Duodenal mucosa (tissue), 2 donors: ENCODE measurements at regions not wholly inside any gene's neighbourhood (a gene's known extent, or its start where the extent isn't known, plus 50 kb on each side); places are given as distances from the start of the nearest gene placed in this dataset.

Experiments
- H3K27ac ChIP-seq: one replicate; pipeline ENCODE4 v1.7.0; 2013; ENCODE audit warnings: low read depth, low read length
- H3K27me3 ChIP-seq, 2 donors: one replicate each; pipeline ENCODE4 v1.7.0; 2013; ENCODE audit warnings: low read length in 2 of 2, control low read depth in 1 of 2; ENCODE audit not compliant: insufficient read depth in 2 of 2, control insufficient read depth in 1 of 2
- H3K36me3 ChIP-seq, 2 donors: one replicate each; pipeline ENCODE4 v1.7.0; 2013; ENCODE audit warnings: low read length in 2 of 2, control low read depth in 1 of 2; ENCODE audit not compliant: insufficient read depth in 2 of 2, control insufficient read depth in 1 of 2
- H3K4me1 ChIP-seq, 2 donors: one replicate each; pipeline ENCODE4 v1.7.0; 2013; ENCODE audit warnings: low read length in 2 of 2, control low read depth in 1 of 2; ENCODE audit not compliant: insufficient read depth in 2 of 2, control insufficient read depth in 1 of 2
- H3K4me3 ChIP-seq, 2 donors: one replicate each; pipeline ENCODE4 v1.7.0; 2013; ENCODE audit warnings: low read length in 2 of 2, low read depth in 1 of 2
- H3K9ac ChIP-seq, 2 donors: one replicate each; pipeline ENCODE4 v1.7.0; 2013; ENCODE audit warnings: low read length in 2 of 2, low read depth in 1 of 2
- H3K9me3 ChIP-seq, 2 donors: one replicate each; pipeline ENCODE4 v1.7.0; 2013; ENCODE audit warnings: low read length in 2 of 2, control low read depth in 1 of 2; ENCODE audit not compliant: control insufficient read depth in 1 of 2

DNA sequence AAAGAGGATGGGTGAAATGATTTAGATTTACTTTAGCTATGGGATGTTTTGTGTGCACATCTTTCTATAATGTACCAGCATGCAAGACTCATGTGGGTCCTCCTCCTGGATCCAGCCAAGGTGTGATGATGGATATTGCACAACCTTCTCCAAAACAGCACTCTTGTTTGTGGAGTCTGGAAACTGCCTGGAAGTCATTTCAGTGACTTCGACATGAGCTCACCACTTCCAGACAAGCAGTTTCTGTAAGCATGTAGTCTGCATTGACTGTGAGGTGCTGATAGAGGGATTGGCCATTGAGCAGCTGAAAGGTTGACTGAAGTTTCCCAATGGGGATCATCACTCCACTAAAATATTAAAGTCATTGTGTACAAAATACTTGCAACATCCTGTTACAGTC lies 154.0 kb downstream of the TRIB2 start:
- H3K4me1 ChIP-seq, result no peaks in the 10 kb centered on the region

DNA sequence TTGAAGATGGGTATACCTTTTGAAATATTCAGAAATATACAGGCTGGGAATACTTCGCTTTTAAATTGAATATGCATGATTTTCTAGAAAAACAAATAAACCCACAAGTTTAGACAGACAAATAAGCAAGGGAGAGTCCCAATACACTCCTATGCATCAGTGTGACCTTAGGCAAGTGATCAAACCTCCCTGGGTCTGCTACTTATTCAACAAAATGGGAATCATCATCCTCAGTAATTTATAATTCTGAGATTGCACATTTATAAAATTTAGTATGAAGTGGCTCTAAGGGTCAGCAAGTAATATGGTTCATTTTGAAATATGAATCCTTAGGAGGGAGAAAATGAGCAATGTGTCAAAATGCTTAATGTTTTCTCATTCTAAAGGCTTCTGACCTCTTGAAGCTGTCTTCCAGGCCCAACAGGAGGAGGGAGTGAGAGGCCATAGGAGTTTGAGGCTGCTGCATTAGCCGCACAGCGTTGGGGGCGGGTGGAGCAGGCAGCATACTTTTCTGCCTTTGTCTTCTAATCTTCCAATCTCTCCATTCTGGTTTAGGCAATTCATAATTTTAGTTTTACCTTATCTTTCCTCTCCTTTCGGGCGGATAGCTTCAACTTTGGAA lies 155.1 kb downstream of the TRIB2 start:
- Histone ChIP-seq H3K4me1 (no peaks in the 10 kb centered on the region), H3K9me3 (no peaks in the 10 kb centered on the region), H3K4me3 (no peak overlapping the region), H3K36me3 (no peaks in the 10 kb centered on the region), H3K27me3 (no peaks in the 10 kb centered on the region), H3K27ac (no peak overlapping the region), H3K9ac (no peak overlapping the region)

More for the DNA sequence above, 154.0 kb downstream of the TRIB2 start:
- H3K36me3 ChIP-seq, result no peaks in the 10 kb centered on the region
- H3K9me3 ChIP-seq, result no peaks in the 10 kb centered on the region
- H3K9ac ChIP-seq, result no peak overlapping the region
- no peak overlapping the region for H3K27ac ChIP-seq
- H3K27me3 ChIP-seq, result no peaks in the 10 kb centered on the region
- no peak overlapping the region for H3K4me3 ChIP-seq

DNA sequence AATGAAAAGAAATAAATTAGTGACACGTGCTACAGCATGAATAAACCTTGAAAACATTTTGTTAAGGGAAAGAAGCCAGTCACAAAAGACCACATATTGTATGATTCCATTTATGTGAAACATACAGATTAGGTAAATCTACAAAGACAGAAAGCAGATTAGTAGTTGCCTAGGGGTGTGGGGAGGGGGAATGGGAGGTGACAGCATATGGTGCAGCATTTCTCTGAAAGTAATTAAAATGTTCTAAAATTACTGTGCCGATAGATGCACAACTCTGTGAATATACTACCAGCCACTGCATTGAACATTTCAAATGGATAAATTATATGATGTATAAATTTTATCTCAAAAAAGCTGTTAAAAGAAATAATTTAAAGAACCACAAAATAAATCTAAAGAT lies 161.0 kb downstream of the TRIB2 start:
- H3K27ac ChIP-seq, result no peak overlapping the region
- no peaks in the 10 kb centered on the region for H3K4me1 ChIP-seq
- no peaks in the 10 kb centered on the region for H3K9me3 ChIP-seq
- no peaks in the 10 kb centered on the region for H3K36me3 ChIP-seq
- no peak overlapping the region for H3K9ac ChIP-seq
- no peak overlapping the region for H3K4me3 ChIP-seq
- no peaks in the 10 kb centered on the region for H3K27me3 ChIP-seq

DNA sequence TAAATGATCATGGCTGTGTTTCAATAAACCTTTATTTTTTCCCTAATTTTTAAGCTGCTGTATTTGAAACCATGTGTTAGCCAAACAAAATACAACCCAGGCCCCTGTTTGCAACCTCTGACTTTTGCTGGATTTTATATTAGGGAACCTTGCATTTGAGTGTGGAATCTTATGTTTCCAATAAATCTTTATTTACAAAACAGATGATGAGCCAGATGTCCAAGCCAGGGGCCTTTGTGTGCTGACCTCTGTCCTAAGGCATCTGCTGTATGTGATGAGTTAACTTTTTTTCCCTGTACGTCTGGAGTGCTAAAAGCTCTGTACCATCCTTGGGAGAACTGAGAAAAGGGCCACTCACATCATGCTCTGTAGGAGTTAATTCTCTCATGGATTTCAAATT lies 162.9 kb downstream of the TRIB2 start:
- no peaks in the 10 kb centered on the region for H3K27me3 ChIP-seq
- H3K9me3 ChIP-seq, result no peaks in the 10 kb centered on the region
- H3K9ac ChIP-seq, result no peak overlapping the region
- H3K4me1 ChIP-seq, result no peaks in the 10 kb centered on the region
- no peak overlapping the region for H3K4me3 ChIP-seq
- no peak overlapping the region for H3K27ac ChIP-seq
- H3K36me3 ChIP-seq, result no peaks in the 10 kb centered on the region

DNA sequence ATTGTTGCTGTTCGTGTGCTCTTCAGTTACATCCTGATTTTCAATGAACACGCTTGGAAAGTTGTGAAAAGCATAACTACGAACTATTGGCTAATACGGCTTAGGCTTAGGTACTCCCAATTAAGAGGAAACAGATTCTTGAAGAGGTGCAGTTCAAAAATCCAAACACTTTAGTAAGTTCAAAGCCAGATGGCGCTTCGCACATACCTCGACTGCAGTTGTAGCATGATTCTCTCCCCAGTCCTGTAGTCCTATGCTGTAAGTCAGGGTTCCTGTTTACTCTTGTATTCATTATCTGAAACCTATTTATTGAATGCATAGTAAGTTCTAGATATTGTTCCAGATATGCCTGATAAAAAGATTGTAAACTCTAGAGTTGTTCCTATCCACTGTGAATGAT lies 165.2 kb downstream of the TRIB2 start:
- Histone ChIP-seq H3K36me3 (no peaks in the 10 kb centered on the region), H3K9me3 (no peaks in the 10 kb centered on the region), H3K9ac (no peak overlapping the region), H3K4me3 (no peak overlapping the region), H3K4me1 (no peaks in the 10 kb centered on the region), H3K27me3 (no peaks in the 10 kb centered on the region), H3K27ac (no peak overlapping the region)

DNA sequence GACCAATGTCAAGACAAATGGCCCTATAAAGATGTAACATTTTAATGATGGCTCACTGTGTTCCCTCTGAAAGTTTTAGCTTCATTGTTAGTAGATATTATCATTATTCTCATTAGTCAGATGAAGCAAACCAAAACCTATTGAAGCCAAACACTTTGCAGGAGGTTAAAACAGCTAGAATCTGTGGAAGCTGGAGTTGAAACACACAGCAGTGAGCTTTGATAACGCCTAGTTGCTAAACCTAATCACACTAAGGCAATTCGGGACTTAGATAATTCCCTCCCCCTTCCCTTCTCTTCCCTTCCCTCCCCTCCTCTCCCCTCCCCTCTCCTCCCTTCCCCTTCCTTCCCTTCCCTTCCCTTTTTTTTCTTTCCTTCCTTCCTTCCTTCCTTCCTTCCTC lies 165.7 kb downstream of the TRIB2 start:
- H3K27ac ChIP-seq, result no peak overlapping the region
- no peaks in the 10 kb centered on the region for H3K9me3 ChIP-seq
- no peak overlapping the region for H3K9ac ChIP-seq
- no peaks in the 10 kb centered on the region for H3K27me3 ChIP-seq
- H3K4me3 ChIP-seq, result no peak overlapping the region
- no peaks in the 10 kb centered on the region for H3K36me3 ChIP-seq
- no peaks in the 10 kb centered on the region for H3K4me1 ChIP-seq

DNA sequence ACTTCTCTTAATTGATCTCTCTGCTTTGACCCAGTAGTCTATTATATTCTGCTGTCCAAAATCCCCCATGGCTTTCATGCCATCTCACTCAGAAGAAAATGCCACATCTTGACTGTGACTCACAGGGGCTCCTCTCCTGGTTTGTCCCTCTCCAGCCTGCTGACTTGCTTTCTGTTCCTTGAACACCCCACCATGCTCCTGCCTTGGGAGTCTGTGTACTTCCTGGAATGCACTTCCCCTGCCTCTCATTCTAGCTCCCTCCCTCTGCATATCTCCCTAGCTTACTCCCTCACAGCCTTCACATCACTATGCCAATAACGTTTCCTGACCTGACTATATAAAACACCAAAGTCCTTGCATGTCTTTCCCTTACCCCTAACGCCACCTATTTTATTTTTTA lies 167.2 kb downstream of the TRIB2 start:
- Histone ChIP-seq H3K36me3 (no peaks in the 10 kb centered on the region), H3K9ac (no peak overlapping the region), H3K27ac (no peak overlapping the region), H3K27me3 (no peaks in the 10 kb centered on the region), H3K4me1 (no peaks in the 10 kb centered on the region), H3K4me3 (no peak overlapping the region), H3K9me3 (no peaks in the 10 kb centered on the region)

DNA sequence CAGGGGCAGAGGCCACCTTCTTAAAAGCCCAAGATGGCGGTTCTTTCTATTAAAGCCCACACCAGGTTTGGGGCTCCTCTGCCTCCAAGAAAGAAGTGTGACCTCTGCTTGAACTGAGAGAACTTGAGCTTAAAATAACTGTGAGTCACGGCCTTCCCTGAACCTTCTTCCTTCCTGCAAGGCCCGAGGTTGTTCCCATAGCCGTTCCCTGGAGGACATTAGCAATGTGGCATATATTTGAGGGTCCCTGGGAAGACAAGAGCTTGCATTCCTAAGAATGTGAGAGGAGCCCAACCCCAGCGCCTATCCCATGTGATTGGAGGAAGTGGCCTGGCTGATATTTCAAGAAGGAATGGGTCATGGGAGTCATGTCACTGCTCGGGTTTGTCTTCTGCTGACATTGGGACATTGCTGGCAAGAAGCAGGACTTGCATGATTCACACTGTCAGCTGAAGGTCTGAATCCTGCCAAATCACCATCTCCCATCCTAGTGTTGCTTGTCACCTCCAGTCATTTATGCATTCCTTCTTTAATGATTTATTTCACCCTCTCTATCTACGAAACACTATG lies 168.1 kb downstream of the TRIB2 start:
- Histone ChIP-seq H3K9me3 (no peaks in the 10 kb centered on the region), H3K27me3 (no peaks in the 10 kb centered on the region), H3K27ac (no peak overlapping the region), H3K4me1 (no peaks in the 10 kb centered on the region), H3K36me3 (no peaks in the 10 kb centered on the region), H3K4me3 (no peak overlapping the region), H3K9ac (no peak overlapping the region)

DNA sequence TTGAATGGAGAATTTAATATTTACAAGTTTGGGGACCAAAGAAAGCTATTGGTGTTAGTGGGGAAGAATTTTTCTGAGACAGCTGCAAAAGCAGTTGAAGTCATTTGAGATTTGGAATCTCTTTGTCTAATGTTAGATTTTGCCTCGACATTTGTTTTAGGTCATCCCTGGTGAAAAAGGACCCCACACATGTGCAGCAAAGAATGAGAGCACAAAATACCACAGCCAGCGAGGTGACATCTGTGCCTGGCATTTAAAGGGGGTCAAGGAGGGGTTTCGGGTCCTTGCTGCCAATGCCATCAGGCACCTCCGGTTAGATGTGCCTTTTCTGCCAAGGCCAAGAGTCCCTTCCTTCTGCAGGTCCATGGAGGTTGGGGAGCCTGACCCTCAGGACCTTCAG lies 173.3 kb downstream of the TRIB2 start:
- H3K36me3 ChIP-seq, result no peaks in the 10 kb centered on the region

DNA sequence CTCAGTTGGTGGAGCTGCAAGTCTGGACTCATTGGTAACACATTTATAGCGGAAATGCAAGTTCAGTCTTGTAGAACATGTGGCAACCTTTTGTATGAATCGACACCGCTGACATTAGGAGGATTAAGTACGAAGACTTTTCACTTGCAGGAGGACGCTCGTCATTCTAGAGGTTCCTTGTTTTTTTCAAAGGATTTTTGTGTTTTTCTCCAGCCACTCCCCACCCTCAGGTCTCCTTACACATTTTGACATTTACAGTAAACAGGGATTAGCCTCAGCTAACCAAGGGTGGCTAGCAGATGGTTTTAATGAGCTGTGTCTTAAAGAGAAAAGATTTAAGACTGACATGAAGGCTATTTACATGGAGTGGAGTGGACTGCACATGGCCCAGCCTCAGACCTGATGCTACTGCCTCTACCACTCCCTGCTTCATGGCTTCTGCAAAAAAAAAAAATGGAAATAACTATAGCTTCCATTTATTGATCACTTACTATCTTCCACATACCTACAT lies 173.8 kb downstream of the TRIB2 start:
- Histone ChIP-seq H3K4me1 (no peaks in the 10 kb centered on the region), H3K27me3 (no peaks in the 10 kb centered on the region), H3K27ac (no peak overlapping the region), H3K9me3 (peaks cover 0 to 6% of the 10 kb centered on the region in 2 donors), H3K4me3 (no peak overlapping the region), H3K9ac (no peak overlapping the region), H3K36me3 (no peaks in the 10 kb centered on the region)

More for the DNA sequence above, 173.3 kb downstream of the TRIB2 start:
- Histone ChIP-seq H3K27me3 (no peaks in the 10 kb centered on the region), H3K27ac (no peak overlapping the region), H3K9me3 (peaks cover 0 to 6% of the 10 kb centered on the region in 2 donors), H3K4me3 (no peak overlapping the region), H3K9ac (no peak overlapping the region), H3K4me1 (no peaks in the 10 kb centered on the region)
